GM19438 (cell line): ENCODE measurements at regions not wholly inside any gene's neighbourhood (a gene's known extent, or its start where the extent isn't known, plus 50 kb on each side); places are given as distances from the start of the nearest gene placed in this dataset.

Source experiments
- ATAC-seq: cut with Tn5 transposase; IDR thresholded peaks from one replicate; pipeline ENCODE4 v1.9.1; 2021; ENCODE audit warnings: low read depth; ENCODE audit not compliant: unreplicated experiment

DNA sequence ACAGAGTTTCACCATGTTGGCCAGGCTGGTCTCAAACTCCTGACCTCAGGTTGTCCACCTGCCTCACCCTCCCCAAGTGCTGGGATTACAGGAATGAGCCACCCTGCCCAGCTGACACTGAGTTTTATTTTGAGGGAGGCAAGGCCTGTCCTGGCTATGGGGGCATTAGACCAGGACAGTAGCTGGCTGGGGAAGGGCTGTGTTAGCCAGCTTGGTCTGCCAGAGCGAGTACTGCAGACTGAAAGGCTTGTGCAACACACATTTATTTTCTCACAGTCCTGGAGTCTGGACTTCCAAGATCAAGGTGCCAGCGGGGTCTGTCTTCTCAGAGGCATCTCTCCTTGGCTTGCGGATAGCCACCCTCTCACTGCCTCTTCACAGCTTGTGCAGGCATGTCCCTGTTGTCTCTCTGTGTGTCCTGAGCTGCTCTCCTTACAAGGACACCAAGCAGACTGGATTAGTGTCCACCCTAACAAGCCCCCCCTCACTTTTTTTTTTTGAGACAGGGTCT lies 59.4 kb upstream of the HAAO start:
- ATAC-seq, result no peak

DNA sequence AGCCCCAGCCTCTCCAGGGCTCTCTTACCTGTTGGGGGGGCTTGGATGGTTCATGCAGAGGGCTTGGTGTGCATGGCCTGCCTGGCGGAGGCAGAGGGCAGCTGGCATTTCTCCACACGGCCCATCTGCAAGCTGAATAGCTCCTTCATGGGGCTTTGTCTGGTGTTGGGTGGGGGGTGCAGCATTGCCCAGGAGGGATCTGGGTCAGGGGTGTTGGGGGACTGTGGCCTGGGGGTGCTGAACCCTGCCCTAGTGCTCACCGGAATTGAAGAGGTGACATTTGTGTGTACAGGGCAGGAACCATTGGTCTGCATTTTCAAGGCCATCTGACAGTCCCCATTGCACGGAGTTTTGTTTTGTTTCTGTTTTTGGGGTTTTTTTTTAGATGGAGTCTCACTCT lies 58.8 kb upstream of the HAAO start:
- no peak for ATAC-seq

DNA sequence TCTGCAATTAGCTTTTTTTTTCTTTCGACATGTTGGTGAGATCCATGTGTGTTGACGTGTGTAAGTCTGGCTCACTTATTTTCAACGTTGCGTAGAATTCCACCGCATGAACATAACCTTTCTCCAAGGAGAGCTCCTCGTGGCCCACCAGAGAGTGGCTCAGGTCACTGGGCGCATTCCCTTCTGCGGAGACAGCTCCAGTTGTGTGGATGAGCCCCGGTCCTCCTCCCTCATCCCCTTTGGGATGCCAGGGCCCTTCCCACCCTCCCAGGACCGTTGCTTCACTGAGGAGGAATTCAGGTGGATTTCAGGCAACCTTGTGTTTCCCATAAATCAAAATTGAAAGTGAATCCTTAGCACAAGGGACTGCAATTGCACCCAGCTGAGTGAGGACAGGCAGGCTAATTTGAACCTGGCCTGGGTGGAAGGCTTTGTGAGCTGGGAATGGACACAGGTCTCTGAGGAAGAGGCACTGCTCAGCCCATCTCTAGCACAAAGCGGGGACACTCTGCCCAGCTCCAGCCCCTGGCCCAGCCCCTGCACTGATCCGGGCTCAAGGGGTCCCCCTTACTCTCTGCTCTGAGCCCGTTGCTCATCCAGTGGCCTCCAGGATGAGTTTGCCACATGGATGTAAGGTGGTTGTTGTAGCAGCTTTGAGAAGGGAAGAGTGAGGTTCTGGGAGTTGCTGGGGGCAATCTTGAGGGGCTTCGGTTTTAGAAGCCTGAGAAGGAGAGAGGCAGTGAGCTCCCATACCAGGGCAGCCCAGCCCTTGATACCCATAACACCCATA lies 57.8 kb upstream of the HAAO start:
- no peak for ATAC-seq

DNA sequence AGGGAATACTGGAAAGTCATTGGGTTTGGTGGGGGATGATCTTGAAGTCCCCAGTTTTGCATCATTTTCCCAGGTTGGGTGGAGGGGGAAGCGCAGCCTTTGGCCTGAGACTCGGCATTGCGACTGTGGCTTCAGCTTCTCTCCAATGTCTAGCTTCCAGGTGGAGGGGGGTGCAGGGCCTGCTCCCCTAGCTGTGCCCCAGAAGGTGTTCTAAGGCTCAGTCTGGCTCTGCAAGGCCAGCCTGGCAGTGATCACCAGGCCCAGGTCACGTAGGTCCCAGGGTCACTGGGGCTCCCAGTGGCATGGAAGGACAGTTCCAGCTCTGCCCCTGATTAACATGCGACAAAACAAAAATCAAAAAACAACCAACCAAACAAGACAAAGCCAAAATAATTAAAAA lies 56.9 kb upstream of the HAAO start:
- no peak for ATAC-seq

DNA sequence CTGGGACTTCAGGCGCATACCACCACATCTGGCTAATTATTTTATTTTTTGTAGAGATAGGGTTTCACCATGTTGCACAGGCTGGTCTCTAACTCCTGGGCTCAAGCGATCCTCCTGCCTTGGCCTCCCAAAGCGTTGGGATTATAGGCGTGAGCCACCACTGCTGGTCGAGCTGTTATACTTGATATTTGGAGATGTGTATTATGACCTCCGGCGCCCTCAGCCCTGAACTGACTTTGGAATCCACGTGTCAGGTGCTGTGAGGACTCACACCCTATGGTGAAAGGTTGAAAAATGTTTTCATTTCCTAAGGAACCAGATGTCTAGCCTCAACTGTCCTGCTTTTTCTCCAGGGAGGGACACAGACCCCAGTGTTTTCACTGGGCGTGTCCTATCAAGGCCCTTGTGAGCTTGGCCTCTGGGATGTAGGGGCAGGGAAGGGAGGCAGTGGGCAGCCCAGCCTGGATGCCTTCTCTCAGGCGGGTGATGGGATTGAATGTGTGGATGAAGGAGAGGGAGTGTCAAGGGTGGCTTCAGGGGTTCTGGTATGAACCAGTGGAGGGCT lies 56.4 kb upstream of the HAAO start:
- ATAC-seq, result no peak

DNA sequence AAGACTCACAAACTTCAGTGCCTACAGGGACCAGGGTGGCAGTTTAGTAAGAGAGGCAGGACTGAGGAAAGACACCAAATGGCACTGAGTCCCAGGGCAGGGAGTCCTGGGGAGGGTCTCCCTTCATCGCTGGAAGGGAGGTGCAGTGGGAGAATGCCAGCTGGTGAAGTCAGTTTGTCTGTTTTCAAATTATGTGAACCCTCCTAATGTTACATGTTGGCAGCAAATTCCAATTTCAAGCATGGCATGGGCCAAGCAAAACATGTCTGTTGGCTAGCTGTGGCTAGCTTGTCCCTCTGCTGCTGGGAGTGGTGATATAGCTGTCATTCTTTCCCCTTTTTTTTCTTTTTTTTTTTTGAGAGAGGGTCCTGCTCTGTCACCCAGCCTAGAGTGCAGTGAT lies 55.9 kb upstream of the HAAO start:
- no peak for ATAC-seq

DNA sequence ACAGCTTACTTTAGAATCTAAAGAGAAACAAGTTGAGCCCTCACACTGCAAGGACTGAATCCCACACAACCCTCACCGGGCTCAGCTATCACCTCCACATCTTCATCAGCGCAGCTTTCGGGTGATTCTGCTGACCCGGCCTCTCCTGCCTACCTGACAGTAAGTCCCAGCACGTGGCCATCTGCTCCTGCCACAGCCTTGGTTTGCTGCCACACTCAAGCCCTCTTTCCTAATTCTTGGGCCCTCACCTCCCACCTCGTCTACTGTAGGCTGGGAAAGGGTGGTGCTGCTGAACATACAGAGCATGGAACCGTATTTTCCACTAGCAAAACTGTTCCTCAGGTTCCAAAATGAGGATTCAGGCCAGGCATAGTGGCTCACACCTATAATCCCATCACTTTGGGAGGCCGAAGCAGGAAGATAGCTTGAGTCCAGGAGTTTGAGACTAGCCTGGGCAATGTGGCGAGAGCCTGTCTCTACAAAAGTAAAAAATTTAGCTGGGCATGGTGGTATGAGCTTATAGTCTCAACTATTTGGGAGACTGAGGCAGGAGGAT lies 55.3 kb upstream of the HAAO start:
- ATAC-seq, result no peak

DNA sequence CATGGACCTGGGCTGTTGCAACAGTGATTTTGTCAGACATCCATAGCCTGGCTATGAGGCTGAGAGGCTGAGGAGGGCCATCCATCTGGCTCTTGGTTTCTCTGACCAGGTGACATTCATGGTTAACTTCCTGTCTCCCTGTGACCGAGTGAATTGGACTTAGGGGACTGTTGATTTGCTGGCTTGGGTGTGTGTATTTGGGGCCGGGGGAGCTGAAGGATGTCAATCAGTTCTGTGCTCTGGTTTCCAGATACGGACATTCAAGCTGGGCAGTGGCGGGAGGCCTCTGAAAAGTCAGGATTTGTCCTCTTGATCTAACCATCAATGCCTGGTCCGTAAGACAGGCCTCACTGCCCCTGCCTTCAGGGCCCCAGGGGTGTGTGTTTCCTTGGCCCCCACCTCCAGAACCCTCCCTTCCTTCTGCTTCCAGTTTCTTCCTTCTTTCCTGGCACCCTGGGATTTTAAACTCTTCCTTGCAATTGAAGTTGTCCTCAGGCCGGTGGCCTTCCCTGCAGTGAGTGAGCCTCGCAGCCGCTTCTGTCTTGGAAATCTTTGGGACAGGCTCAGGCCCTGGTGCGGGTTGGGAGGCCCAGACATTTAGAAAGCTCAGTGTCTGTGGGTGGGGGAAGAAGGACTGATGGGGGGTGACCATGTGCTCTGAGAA lies 54.7 kb upstream of the HAAO start:
- no peak for ATAC-seq

DNA sequence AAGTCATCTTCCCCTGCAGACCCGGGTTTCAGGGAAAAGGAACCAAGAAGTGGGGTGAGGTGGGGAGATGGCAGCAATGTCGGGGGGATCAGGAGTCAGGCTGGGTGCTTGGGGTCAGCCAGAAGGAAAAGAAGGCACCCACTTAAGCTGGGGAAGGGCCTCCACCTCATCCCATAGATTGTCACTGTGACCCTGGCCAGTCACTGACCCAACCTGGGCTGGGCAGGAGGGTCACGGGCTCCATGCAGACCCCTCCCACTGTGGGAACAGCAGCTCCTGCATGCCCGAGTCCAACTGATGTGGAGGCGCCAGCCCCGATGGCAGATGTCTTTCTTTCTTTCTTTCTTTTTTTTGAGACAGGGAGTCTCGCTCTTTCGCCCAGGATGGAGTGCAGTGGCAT lies 53.6 kb upstream of the HAAO start:
- ATAC-seq, result no peak

DNA sequence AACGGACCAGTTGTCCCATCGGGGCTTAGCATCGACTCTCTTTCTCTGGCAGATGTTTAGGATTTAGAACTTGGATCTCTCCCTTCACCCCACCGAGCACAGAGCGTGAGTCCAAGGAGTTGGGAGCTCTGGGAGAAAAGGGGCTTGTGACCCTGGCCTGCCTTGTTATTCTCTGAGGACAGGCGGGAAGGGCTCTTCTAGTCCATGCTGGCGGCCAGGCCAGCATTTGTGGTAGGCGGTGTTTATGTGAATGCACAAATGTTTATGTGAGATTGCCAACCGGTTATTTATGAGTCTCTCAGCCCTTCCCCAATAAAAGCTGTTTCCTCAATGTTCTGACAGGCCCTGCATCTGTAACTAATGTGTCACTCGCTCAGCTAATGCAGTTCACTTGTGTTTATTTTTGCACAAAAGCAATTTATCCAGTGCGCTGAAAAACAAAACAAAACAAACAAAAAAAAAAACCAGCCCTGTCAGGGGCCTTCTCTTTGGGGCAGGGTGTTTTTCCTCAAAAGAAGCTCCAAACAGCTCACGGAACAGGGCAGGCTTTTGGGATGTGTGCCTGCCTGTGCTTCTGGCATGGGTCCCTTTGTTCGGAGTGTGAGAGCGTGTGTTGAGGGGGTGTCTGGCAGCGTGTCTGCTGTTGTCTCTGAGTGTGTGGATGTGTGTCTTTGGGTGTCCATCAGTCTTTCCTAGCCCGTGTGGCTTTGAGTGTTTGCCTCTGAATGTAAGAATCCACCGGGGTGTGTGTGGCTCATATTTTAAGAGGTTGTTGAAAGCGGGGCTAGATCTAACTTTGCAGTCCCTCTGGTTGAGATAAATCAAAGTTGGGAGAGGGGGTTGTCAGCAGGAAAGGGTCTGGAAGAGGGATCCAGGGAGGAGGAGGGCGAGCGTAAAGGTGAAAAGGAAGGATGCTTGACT lies 52.8 kb upstream of the HAAO start:
- ATAC-seq, result no peak

DNA sequence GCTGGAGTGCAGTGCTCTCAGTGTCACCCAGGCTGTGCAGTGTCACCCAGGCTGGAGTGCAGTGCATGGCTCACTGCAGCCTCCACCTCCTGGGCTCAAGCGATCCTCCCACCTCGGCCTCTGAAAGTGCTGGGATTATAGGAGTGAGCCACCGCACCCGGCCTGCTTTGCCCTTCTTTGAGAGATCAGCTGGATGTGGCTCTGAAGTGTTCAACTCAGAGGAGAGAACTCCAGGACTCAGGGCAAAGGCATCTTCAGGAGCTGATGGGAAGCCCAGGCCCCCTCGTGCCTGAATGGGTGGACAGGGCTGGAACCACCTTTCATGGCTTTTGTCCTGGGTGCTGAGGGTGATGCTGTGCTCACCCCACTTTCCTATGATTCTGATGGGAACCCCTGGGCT lies 52.0 kb upstream of the HAAO start:
- ATAC-seq, result no peak

DNA sequence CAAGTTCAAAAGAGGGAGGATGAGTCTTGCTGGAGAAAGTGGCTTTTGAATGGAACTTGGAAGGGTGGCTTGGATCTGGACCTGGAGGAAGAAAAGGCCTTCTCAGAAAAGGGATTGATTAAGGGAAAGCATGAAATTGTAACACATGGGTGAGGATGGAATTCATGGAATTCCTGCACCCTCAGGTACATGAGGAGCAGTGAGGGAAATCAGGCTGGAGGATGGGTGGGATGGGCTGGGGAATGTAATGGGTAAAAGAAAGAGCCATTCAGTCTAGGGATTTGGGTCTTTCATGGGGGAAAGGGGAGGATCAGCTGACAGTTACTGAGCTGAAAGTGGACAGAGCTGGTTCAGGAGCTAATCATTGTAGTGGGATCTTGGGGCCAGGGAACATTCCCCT lies 51.2 kb upstream of the HAAO start:
- no peak for ATAC-seq

DNA sequence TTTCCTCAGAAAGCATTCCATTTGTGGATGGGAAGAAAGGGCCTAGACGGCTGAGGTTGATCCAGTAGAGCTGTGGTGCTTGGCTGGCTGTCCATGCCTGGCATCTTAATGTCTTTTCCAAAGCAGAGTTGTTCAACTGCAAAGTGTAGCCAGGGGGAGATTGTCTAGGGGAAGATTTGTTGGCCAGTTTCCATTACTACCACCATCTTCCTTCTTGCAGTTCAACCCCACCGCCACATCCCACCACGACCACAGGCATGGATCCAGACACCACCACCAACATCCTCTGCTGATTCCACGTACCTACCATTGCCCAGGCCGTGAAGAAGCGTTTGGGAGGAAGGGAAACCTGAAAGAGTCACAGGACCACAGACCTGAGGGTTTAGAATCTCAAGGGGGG lies 50.7 kb upstream of the HAAO start:
- no peak for ATAC-seq

DNA sequence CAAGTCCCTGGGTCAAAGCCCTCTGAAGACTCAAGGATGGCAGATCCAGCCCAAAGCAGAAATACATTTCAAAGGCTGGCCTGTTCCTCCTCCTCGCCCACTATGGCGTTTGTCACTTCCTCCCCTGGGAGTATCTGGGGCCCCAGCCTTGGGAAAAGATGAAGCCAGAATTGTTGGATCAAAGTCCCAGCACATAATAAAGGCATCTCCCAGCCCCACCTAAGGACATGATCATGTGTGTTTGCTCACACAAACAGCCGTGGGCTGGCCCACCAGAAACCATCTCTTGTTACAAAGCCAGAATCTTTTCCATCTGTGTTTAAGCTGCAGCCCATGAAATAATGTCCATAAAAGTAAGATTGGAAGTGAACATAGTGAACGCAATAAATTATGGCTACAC lies 50.1 kb upstream of the HAAO start:
- ATAC-seq, result no peak
